SK-N-SH (cell line): ENCODE measurements at regions not wholly inside any gene's neighbourhood (a gene's known extent, or its start where the extent isn't known, plus 50 kb on each side); places are given as distances from the start of the nearest gene placed in this dataset.

ENCODE experiments used
- YY1 ChIP-seq: IDR thresholded peaks from 2 replicates; pipeline ENCODE4 v1.4.0; 2012; ENCODE audit warnings: low read depth, mild to moderate bottlenecking
- TF ChIP-seq, protein P1 (sequence below): fragments of 200-600 bp; sonication (generic); IDR thresholded peaks from 2 replicates; pipeline ENCODE4 v1.6.1; 2017; ENCODE audit warnings: antibody characterized with exemption, mild to moderate bottlenecking, moderate library complexity

DNA sequence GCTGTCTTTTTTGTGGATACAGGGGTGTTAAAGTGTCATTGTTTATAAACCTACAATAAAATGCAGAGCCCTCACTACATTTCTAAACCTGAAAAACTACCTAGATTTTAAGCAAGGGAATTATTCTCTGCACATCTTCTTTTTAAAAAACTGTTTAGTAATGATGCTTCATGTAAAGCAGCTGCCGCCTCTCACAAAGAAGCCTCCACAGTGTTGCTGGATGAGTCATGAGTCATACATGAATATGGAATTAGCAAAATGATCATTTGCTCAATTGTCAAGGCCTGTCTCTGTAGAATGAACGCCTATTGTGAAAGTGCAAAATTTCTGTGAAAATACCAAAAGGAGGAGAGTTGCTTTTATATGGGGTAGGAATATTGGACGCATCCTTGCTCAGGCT, 259.5 kb upstream of the CHRM3 start:
- no peak for TF ChIP-seq YY1
- TF ChIP-seq, protein P1, sequence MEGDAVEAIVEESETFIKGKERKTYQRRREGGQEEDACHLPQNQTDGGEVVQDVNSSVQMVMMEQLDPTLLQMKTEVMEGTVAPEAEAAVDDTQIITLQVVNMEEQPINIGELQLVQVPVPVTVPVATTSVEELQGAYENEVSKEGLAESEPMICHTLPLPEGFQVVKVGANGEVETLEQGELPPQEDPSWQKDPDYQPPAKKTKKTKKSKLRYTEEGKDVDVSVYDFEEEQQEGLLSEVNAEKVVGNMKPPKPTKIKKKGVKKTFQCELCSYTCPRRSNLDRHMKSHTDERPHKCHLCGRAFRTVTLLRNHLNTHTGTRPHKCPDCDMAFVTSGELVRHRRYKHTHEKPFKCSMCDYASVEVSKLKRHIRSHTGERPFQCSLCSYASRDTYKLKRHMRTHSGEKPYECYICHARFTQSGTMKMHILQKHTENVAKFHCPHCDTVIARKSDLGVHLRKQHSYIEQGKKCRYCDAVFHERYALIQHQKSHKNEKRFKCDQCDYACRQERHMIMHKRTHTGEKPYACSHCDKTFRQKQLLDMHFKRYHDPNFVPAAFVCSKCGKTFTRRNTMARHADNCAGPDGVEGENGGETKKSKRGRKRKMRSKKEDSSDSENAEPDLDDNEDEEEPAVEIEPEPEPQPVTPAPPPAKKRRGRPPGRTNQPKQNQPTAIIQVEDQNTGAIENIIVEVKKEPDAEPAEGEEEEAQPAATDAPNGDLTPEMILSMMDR = no peak
